GM12872 (cell line): ENCODE measurements at regions not wholly inside any gene's neighbourhood (a gene's known extent, or its start where the extent isn't known, plus 50 kb on each side); places are given as distances from the start of the nearest gene placed in this dataset.

Source experiments
- TF ChIP-seq, protein P1 (sequence below): IDR thresholded peaks from 3 replicates; pipeline ENCODE4 v1.5.1; 2011; ENCODE audit warnings: low read depth, mild to moderate bottlenecking, low read length, moderate library complexity; ENCODE audit not compliant: insufficient read depth

- TF ChIP-seq, protein P1, sequence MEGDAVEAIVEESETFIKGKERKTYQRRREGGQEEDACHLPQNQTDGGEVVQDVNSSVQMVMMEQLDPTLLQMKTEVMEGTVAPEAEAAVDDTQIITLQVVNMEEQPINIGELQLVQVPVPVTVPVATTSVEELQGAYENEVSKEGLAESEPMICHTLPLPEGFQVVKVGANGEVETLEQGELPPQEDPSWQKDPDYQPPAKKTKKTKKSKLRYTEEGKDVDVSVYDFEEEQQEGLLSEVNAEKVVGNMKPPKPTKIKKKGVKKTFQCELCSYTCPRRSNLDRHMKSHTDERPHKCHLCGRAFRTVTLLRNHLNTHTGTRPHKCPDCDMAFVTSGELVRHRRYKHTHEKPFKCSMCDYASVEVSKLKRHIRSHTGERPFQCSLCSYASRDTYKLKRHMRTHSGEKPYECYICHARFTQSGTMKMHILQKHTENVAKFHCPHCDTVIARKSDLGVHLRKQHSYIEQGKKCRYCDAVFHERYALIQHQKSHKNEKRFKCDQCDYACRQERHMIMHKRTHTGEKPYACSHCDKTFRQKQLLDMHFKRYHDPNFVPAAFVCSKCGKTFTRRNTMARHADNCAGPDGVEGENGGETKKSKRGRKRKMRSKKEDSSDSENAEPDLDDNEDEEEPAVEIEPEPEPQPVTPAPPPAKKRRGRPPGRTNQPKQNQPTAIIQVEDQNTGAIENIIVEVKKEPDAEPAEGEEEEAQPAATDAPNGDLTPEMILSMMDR, result no peak
Measured at GRCh38 chr4:166274136-166274761, 401.2 kb downstream of the TLL1 start.

DNA sequence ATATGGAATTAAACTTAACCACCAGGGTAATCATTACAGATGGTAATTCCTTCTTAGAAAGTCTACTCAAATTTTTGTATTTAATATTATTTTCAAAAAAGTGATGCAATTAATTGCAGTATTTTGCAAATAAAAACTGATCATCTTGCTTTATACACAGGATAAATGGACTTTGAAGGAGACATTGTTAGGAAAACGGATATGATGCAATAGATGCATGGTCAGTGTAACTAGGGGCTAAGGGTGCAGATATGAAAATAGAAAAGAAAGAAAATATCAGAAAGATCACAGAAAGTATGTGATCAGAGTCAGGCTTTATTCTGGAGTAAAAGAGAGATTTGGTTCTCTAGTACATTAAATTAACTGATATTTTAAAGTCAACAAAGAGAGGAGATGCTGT is 401.7 kb downstream of the TLL1 start:
- TF ChIP-seq, protein P1, result no peak

- TF ChIP-seq, protein P1, result no peak
Measured at GRCh38 chr4:166277401-166277800, 404.4 kb downstream of the TLL1 start.

DNA sequence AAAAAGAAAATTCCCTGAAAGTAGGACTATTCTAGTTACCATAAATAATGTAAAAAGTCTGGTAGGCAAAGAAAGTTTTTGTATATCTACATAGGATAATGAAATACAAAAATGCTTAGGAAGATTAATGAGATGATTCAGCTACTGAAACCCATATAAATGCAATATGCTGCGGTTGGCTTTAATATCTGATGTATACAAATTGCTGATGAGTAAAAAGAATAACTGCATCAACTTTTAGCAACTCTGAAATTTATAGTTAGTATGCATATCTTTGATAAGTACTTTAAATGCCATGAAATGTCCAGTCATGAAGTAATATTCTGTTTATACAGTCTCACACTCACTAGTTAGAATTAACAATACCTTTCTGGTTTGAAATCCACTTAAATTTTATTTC is 404.8 kb downstream of the TLL1 start:
- TF ChIP-seq, protein P1, result no peak

- TF ChIP-seq, protein P1, result no peak
Measured at GRCh38 chr4:166279261-166279660, 406.2 kb downstream of the TLL1 start.

DNA sequence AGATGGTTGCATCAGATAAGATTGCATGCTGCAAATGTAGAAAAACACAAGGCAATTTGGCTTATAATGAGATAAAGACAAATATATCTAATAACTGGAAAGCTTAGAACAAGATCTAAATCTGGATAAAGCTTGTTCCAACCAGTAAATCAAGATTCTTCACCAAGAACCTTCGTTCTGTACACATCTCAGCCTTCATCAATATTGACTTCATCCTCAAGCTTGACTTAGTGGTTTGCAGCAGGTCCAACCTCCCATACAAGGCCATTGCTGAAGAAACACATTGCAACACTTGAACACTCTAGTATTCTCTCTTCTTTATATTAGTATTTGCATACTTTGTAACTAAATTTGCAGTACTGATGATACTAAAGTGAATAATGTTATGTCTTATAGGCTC is 407.6 kb downstream of the TLL1 start:
- TF ChIP-seq, protein P1, result no peak

- TF ChIP-seq, protein P1, result no peak
Measured at GRCh38 chr4:166282081-166282770, 409.2 kb downstream of the TLL1 start.
